ENCODE measurements at regions not wholly inside any gene's neighbourhood (a gene's known extent, or its start where the extent isn't known, plus 50 kb on each side); places are given as distances from the start of the nearest gene placed in this dataset.

- no peak overlapping the region for H3K27ac Mint-ChIP-seq
- no peaks in the 10 kb centered on the region for H3K9me3 Mint-ChIP-seq
- ATAC-seq (replicated peaks) (no peak), DNase-seq (no peak)
- H3K4me1 Mint-ChIP-seq (ENCODE audit: low read depth in 2 of 2) = no peaks in the 10 kb centered on the region
- H3K36me3 Mint-ChIP-seq (ENCODE audit: insufficient read depth) = no peaks in the 10 kb centered on the region
- no peak overlapping the region for H3K4me3 Mint-ChIP-seq
- peaks cover 23 to 51% of the 10 kb centered on the region in 2 donors for H3K27me3 Mint-ChIP-seq
Observed at GRCh38 chr2:204255526-204255925, 289.7 kb upstream of the PARD3B start.

- Mint-ChIP-seq H3K4me3 (no peak overlapping the region), H3K36me3 (ENCODE audit: insufficient read depth) (no peaks in the 10 kb centered on the region), H3K9me3 (no peaks in the 10 kb centered on the region), H3K4me1 (ENCODE audit: low read depth in 2 of 2) (no peaks in the 10 kb centered on the region), H3K27me3 (peaks cover 34 to 57% of the 10 kb centered on the region in 2 donors), H3K27ac (no peak overlapping the region)
- DNase-seq (no peak), ATAC-seq (replicated peaks) (no peak)
Observed at GRCh38 chr2:204257781-204258180, 287.5 kb upstream of the PARD3B start.

GRCh38 chr2:204258890-204259289 lies 286.4 kb upstream of the PARD3B start:
- Mint-ChIP-seq H3K9me3 (no peaks in the 10 kb centered on the region), H3K27me3 (peaks cover 42 to 68% of the 10 kb centered on the region in 2 donors), H3K4me1 (ENCODE audit: low read depth in 2 of 2) (no peaks in the 10 kb centered on the region), H3K4me3 (no peak overlapping the region), H3K36me3 (ENCODE audit: insufficient read depth) (no peaks in the 10 kb centered on the region), H3K27ac (no peak overlapping the region)
- DNase-seq (no peak), ATAC-seq (replicated peaks) (no peak)

- Mint-ChIP-seq H3K27ac (no peak overlapping the region), H3K9me3 (no peaks in the 10 kb centered on the region)
- ATAC-seq (replicated peaks) = no peak
Observed at GRCh38 chr2:204260162-204260877, 285.0 kb upstream of the PARD3B start.

GRCh38 chr2:204260901-204261300 lies 284.4 kb upstream of the PARD3B start:
- Mint-ChIP-seq H3K36me3 (ENCODE audit: insufficient read depth) (no peaks in the 10 kb centered on the region), H3K27me3 (peaks cover 59 to 73% of the 10 kb centered on the region in 2 donors), H3K4me1 (ENCODE audit: low read depth in 2 of 2) (no peaks in the 10 kb centered on the region), H3K27ac (no peak overlapping the region), H3K4me3 (no peak overlapping the region), H3K9me3 (no peaks in the 10 kb centered on the region)
- no peak for DNase-seq
- ATAC-seq (replicated peaks) = no peak

More at GRCh38 chr2:204260162-204260877, 285.0 kb upstream of the PARD3B start:
- H3K4me1 Mint-ChIP-seq (ENCODE audit: low read depth in 2 of 2) = no peaks in the 10 kb centered on the region
- peaks cover 56 to 73% of the 10 kb centered on the region in 2 donors for H3K27me3 Mint-ChIP-seq
- H3K36me3 Mint-ChIP-seq (ENCODE audit: insufficient read depth) = no peaks in the 10 kb centered on the region
- peak in 2 of 3 experiments; percentile 3 to 6 for DNase-seq
- no peak overlapping the region for H3K4me3 Mint-ChIP-seq

- Mint-ChIP-seq H3K4me3 (no peak overlapping the region), H3K4me1 (ENCODE audit: low read depth in 2 of 2) (no peaks in the 10 kb centered on the region), H3K27ac (no peak overlapping the region), H3K9me3 (no peaks in the 10 kb centered on the region), H3K36me3 (ENCODE audit: insufficient read depth) (no peaks in the 10 kb centered on the region), H3K27me3 (peaks cover 63 to 76% of the 10 kb centered on the region in 2 donors)
- no peak for ATAC-seq (replicated peaks)
- DNase-seq = no peak
Observed at GRCh38 chr2:204261846-204262245, 283.4 kb upstream of the PARD3B start.

GRCh38 chr2:204264085-204264553 lies 281.2 kb upstream of the PARD3B start:
- Mint-ChIP-seq H3K4me1 (ENCODE audit: low read depth in 2 of 2) (no peaks in the 10 kb centered on the region), H3K27ac (no peak overlapping the region), H3K4me3 (no peak overlapping the region), H3K9me3 (no peaks in the 10 kb centered on the region), H3K27me3 (peaks cover 58 to 68% of the 10 kb centered on the region in 2 donors), H3K36me3 (ENCODE audit: insufficient read depth) (no peaks in the 10 kb centered on the region)
- ATAC-seq (replicated peaks) = no peak
- DNase-seq = no peak

GRCh38 chr2:204264621-204265140 lies 280.6 kb upstream of the PARD3B start:
- Mint-ChIP-seq H3K4me1 (ENCODE audit: low read depth in 2 of 2) (no peaks in the 10 kb centered on the region), H3K27ac (no peak overlapping the region), H3K36me3 (ENCODE audit: insufficient read depth) (no peaks in the 10 kb centered on the region), H3K9me3 (no peaks in the 10 kb centered on the region), H3K27me3 (peaks cover 63 to 68% of the 10 kb centered on the region in 2 donors), H3K4me3 (no peak overlapping the region)
- DNase-seq (no peak), ATAC-seq (replicated peaks) (no peak)

GRCh38 chr2:204265681-204266181 lies 279.5 kb upstream of the PARD3B start:
- H3K36me3 Mint-ChIP-seq (ENCODE audit: insufficient read depth) = no peaks in the 10 kb centered on the region
- no peaks in the 10 kb centered on the region for H3K9me3 Mint-ChIP-seq
- peaks cover 62 to 63% of the 10 kb centered on the region in 2 donors for H3K27me3 Mint-ChIP-seq
- H3K4me1 Mint-ChIP-seq (ENCODE audit: low read depth in 2 of 2) = no peaks in the 10 kb centered on the region
- DNase-seq (no peak), ATAC-seq (replicated peaks) (no peak)
- no peak overlapping the region for H3K4me3 Mint-ChIP-seq
- no peak overlapping the region for H3K27ac Mint-ChIP-seq

GRCh38 chr2:204268458-204268857 lies 276.8 kb upstream of the PARD3B start:
- Mint-ChIP-seq H3K27me3 (peaks cover 53 to 61% of the 10 kb centered on the region in 2 donors), H3K4me3 (no peak overlapping the region), H3K27ac (no peak overlapping the region), H3K36me3 (ENCODE audit: insufficient read depth) (no peaks in the 10 kb centered on the region), H3K4me1 (ENCODE audit: low read depth in 2 of 2) (no peaks in the 10 kb centered on the region), H3K9me3 (no peaks in the 10 kb centered on the region)
- no peak for ATAC-seq (replicated peaks)
- DNase-seq = no peak

- Mint-ChIP-seq H3K9me3 (no peaks in the 10 kb centered on the region), H3K36me3 (ENCODE audit: insufficient read depth) (no peaks in the 10 kb centered on the region), H3K27me3 (peaks cover 51 to 56% of the 10 kb centered on the region in 2 donors), H3K4me1 (ENCODE audit: low read depth in 2 of 2) (no peaks in the 10 kb centered on the region), H3K27ac (no peak overlapping the region), H3K4me3 (no peak overlapping the region)
- no peak for DNase-seq
- ATAC-seq (replicated peaks) = no peak
Observed at GRCh38 chr2:204268971-204269370, 276.3 kb upstream of the PARD3B start.

- Mint-ChIP-seq H3K27ac (no peak overlapping the region), H3K4me3 (no peak overlapping the region), H3K36me3 (ENCODE audit: insufficient read depth) (no peaks in the 10 kb centered on the region), H3K27me3 (peaks cover 27 to 45% of the 10 kb centered on the region in 2 donors), H3K4me1 (ENCODE audit: low read depth in 2 of 2) (no peaks in the 10 kb centered on the region), H3K9me3 (no peaks in the 10 kb centered on the region)
- ATAC-seq (replicated peaks) (no peak), DNase-seq (no peak)
Observed at GRCh38 chr2:204272089-204272488, 273.2 kb upstream of the PARD3B start.

GRCh38 chr2:204272610-204273287 lies 272.5 kb upstream of the PARD3B start:
- no peak overlapping the region for H3K4me3 Mint-ChIP-seq
- no peaks in the 10 kb centered on the region for H3K9me3 Mint-ChIP-seq
- H3K36me3 Mint-ChIP-seq (ENCODE audit: insufficient read depth) = no peaks in the 10 kb centered on the region
- H3K27ac Mint-ChIP-seq = no peak overlapping the region
- peaks cover 31 to 43% of the 10 kb centered on the region in 2 donors for H3K27me3 Mint-ChIP-seq
- ATAC-seq (replicated peaks) = no peak
- no peaks in the 10 kb centered on the region for H3K4me1 Mint-ChIP-seq (ENCODE audit: low read depth in 2 of 2)
- DNase-seq = no peak

GRCh38 chr2:204274429-204274828 lies 270.8 kb upstream of the PARD3B start:
- no peak for ATAC-seq (replicated peaks)
- no peaks in the 10 kb centered on the region for H3K4me1 Mint-ChIP-seq (ENCODE audit: low read depth in 2 of 2)
- no peak for DNase-seq

More at GRCh38 chr2:204274429-204274828, 270.8 kb upstream of the PARD3B start:
- H3K27ac Mint-ChIP-seq = no peak overlapping the region
- peaks cover 30 to 37% of the 10 kb centered on the region in 2 donors for H3K27me3 Mint-ChIP-seq
- no peaks in the 10 kb centered on the region for H3K9me3 Mint-ChIP-seq
- no peak overlapping the region for H3K4me3 Mint-ChIP-seq
- H3K36me3 Mint-ChIP-seq (ENCODE audit: insufficient read depth) = no peaks in the 10 kb centered on the region

Data from effector memory CD8-positive, alpha-beta T cell (primary cell).